ENCODE measurements at regions not wholly inside any gene's neighbourhood (a gene's known extent, or its start where the extent isn't known, plus 50 kb on each side); places are given as distances from the start of the nearest gene placed in this dataset.

DNA sequence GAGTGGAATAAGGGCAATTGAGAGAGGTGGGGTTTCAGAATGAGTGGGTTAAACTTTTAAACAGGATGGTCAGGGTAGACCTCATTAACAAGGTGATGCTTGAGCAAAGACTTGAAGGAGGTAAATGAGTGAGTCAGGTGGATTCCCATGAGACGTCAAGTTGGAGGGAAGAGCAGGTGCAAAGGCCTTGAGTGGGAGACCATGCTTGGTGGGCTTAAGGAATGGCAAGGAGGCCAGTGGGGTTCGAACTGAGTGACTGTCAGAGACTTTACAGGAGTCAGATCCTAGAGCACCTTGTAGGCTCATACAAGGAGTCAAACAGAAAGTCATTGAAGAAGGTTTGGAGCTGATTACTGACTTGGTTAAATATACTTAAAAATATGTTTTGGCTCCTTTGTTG, 284.1 kb downstream of the CYRIA start:
- TF ChIP-seq, protein P1, sequence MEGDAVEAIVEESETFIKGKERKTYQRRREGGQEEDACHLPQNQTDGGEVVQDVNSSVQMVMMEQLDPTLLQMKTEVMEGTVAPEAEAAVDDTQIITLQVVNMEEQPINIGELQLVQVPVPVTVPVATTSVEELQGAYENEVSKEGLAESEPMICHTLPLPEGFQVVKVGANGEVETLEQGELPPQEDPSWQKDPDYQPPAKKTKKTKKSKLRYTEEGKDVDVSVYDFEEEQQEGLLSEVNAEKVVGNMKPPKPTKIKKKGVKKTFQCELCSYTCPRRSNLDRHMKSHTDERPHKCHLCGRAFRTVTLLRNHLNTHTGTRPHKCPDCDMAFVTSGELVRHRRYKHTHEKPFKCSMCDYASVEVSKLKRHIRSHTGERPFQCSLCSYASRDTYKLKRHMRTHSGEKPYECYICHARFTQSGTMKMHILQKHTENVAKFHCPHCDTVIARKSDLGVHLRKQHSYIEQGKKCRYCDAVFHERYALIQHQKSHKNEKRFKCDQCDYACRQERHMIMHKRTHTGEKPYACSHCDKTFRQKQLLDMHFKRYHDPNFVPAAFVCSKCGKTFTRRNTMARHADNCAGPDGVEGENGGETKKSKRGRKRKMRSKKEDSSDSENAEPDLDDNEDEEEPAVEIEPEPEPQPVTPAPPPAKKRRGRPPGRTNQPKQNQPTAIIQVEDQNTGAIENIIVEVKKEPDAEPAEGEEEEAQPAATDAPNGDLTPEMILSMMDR (IDR thresholded peaks at IDR 0.05), result no peak
- no peak for TF ChIP-seq POLR2AphosphoS5 (IDR thresholded peaks at IDR 0.05)
- TF ChIP-seq POLR2A (IDR thresholded peaks at IDR 0.05), result no peak
- no peak for TF ChIP-seq EP300 (IDR thresholded peaks at IDR 0.05)
